A673 (cell line): ENCODE measurements at regions not wholly inside any gene's neighbourhood (a gene's known extent, or its start where the extent isn't known, plus 50 kb on each side); places are given as distances from the start of the nearest gene placed in this dataset.

Source experiments
- BruUV-seq: library from RNA; stranded (reverse); fragments of 400-500 nt; replicated peaks from 2 replicates; lab custom pipeline; 2021; lab: Mats Ljungman, UMichigan
- CTCF ChIA-PET: fragments of 300-600 bp; sonication (Branson Sonifier 250); formaldehyde crosslinking; loops from one replicate; lab custom pipeline; 2022; ENCODE audit warnings: antibody characterized with exemption; lab: Charles Lee
- POLR2A ChIA-PET: fragments of 300-600 bp; sonication (Branson Sonifier 250); formaldehyde crosslinking; loops from one replicate; lab custom pipeline; 2022; ENCODE audit warnings: antibody characterized with exemption; ENCODE audit not compliant: low non-redundant PET; lab: Charles Lee
- DNase-seq: peaks from one replicate; pipeline ENCODE4 v3.0.0-alpha.2; 2015; ENCODE audit warnings: low spot score
- H3K27ac ChIP-seq: fragments of 200-600 bp; sonication (generic); 2 replicates; pipeline ENCODE4 v1.5.1; 2016; ENCODE audit warnings: mixed run types, low read depth, mild to moderate bottlenecking, mixed read lengths, antibody characterized with exemption, low read length; ENCODE audit not compliant: poor library complexity, severe bottlenecking
- H3K27me3 ChIP-seq: fragments of 200-600 bp; sonication (generic); replicated peaks from 2 replicates; pipeline ENCODE4 v1.6.1; 2017; ENCODE audit warnings: mixed run types, low read depth, mild to moderate bottlenecking, mixed read lengths, antibody characterized with exemption, low read length; ENCODE audit not compliant: insufficient read depth, poor library complexity
- H3K36me3 ChIP-seq: fragments of 200-600 bp; sonication (generic); 2 replicates; pipeline ENCODE4 v1.6.1; 2016; ENCODE audit warnings: mixed run types, mild to moderate bottlenecking, mixed read lengths, antibody characterized with exemption, low read length; ENCODE audit not compliant: insufficient read depth, poor library complexity, severe bottlenecking
- H3K4me1 ChIP-seq: fragments of 200-600 bp; sonication (generic); 2 replicates; pipeline ENCODE4 v1.6.1; 2017; ENCODE audit warnings: mixed run types, mild to moderate bottlenecking, mixed read lengths, antibody characterized with exemption, low read length; ENCODE audit not compliant: insufficient read depth, poor library complexity, severe bottlenecking
- H3K4me3 ChIP-seq: fragments of 200-600 bp; sonication (generic); 2 replicates; pipeline ENCODE4 v1.5.1; 2016; ENCODE audit warnings: low read depth, mixed run types, mild to moderate bottlenecking, mixed read lengths, low read length; ENCODE audit not compliant: poor library complexity, severe bottlenecking
- H3K9me3 ChIP-seq: fragments of 200-600 bp; sonication (generic); 2 replicates; pipeline ENCODE4 v1.6.1; 2016; ENCODE audit warnings: mixed run types, low read depth, mild to moderate bottlenecking, mixed read lengths, antibody characterized with exemption, low read length; ENCODE audit not compliant: poor library complexity, severe bottlenecking
- CTCF ChIP-seq: fragments of 300-800, 200-600 bp; sonication (generic); conservative IDR thresholded peaks from 2 replicates; pipeline ENCODE4 v1.5.1; 2017; ENCODE audit warnings: low read depth, mild to moderate bottlenecking, antibody characterized with exemption, low read length, moderate library complexity, mixed read lengths
- EZH2 ChIP-seq: fragments of 200-600 bp; sonication (generic); IDR thresholded peaks from 2 replicates; pipeline ENCODE4 v1.6.1; 2017; ENCODE audit warnings: borderline replicate concordance, low read depth, mild to moderate bottlenecking, mixed read lengths, antibody characterized with exemption, low read length; ENCODE audit not compliant: poor library complexity, severe bottlenecking
- intact Hi-C: fragments of 100-400 bp; cut with micrococcal nuclease; formaldehyde crosslinking; loops from one replicate; pipeline ENCODE4 v1.10.0; 2022; ENCODE audit not compliant: unreplicated experiment

- BruUV-seq: no TSS peak
- Histone ChIP-seq H3K9me3 (no peaks in the 10 kb centered on the region), H3K4me1 (no peaks in the 10 kb centered on the region), H3K36me3 (no peaks in the 10 kb centered on the region), H3K4me3 (no peak overlapping the region), H3K27ac (no peak overlapping the region), H3K27me3 (no peaks in the 10 kb centered on the region)
- intact Hi-C loops: no loop called here
- POLR2A ChIA-PET: no interaction called here
- CTCF ChIA-PET: no interaction called here
- no peak for DNase-seq
- TF ChIP-seq CTCF (no peak), EZH2 (no peak)
These were observed 51.9 kb upstream of the SPATA13 start for GRCh38 chr13:24108615-24108965.

GRCh38 chr13:24110011-24110410 lies 50.5 kb upstream of the SPATA13 start:
- DNase-seq: no peak
- H3K4me1 ChIP-seq: no peaks in the 10 kb centered on the region
- no TSS peak for BruUV-seq
- TF ChIP-seq EZH2 (no peak), CTCF (no peak)
- ChIA-PET CTCF (no interaction called here), POLR2A (no interaction called here)
- no peaks in the 10 kb centered on the region for H3K36me3 ChIP-seq
- no peaks in the 10 kb centered on the region for H3K27me3 ChIP-seq
- no peaks in the 10 kb centered on the region for H3K9me3 ChIP-seq
- no peak overlapping the region for H3K27ac ChIP-seq
- H3K4me3 ChIP-seq: no peak overlapping the region
- intact Hi-C loops: no loop called here
